ENCODE measurements at regions not wholly inside any gene's neighbourhood (a gene's known extent, or its start where the extent isn't known, plus 50 kb on each side); places are given as distances from the start of the nearest gene placed in this dataset.

- no peaks in the 10 kb centered on the region for H3K9me3 ChIP-seq (ENCODE audit: insufficient read depth, low read length, severe bottlenecking)
- H4K20me1 ChIP-seq (ENCODE audit: insufficient read depth, low read length): no peaks in the 10 kb centered on the region
- no peak overlapping the region for H3K27ac ChIP-seq (ENCODE audit: low read length)
- H3K4me3 ChIP-seq (ENCODE audit: low read depth in 1 of 2, low read length in 2 of 2): no peak overlapping the region
- no peaks in the 10 kb centered on the region for H3K79me2 ChIP-seq (ENCODE audit: insufficient read depth, low read length)
- DNase-seq (no peak), ATAC-seq (ENCODE audit: insufficient read depth, low read depth) (no peak)
- H3K36me3 ChIP-seq (ENCODE audit: insufficient read depth, low read length): no peaks in the 10 kb centered on the region
- H2AFZ ChIP-seq (ENCODE audit: low read depth, low read length): no peak overlapping the region
- H3K9ac ChIP-seq (ENCODE audit: low read depth, low read length): no peak overlapping the region
- TF ChIP-seq EZH2 (IDR thresholded peaks at IDR 0.05; ENCODE audit: borderline replicate concordance, low read depth, low read length, severe bottlenecking) (no peak), CTCF (IDR thresholded peaks at IDR 0.05; ENCODE audit: borderline replicate concordance, extremely low read depth, low read length, poor library complexity, severe bottlenecking) (no peak)
- H3K4me1 ChIP-seq (ENCODE audit: insufficient read depth, low read length): no peaks in the 10 kb centered on the region
- H3K4me2 ChIP-seq (ENCODE audit: insufficient read depth, low read length): no peak overlapping the region
- H3K27me3 ChIP-seq (ENCODE audit: insufficient read depth, low read length, poor library complexity): no peaks in the 10 kb centered on the region
Observed at GRCh38 chr3:102098130-102098885, 249.0 kb downstream of the NFKBIZ start.

GRCh38 chr3:102099913-102100312 is 250.6 kb downstream of the NFKBIZ start:
- H3K4me1 ChIP-seq (ENCODE audit: insufficient read depth, low read length): no peaks in the 10 kb centered on the region
- no peaks in the 10 kb centered on the region for H4K20me1 ChIP-seq (ENCODE audit: insufficient read depth, low read length)
- ATAC-seq (ENCODE audit: insufficient read depth, low read depth) (no peak), DNase-seq (no peak)
- no peaks in the 10 kb centered on the region for H3K36me3 ChIP-seq (ENCODE audit: insufficient read depth, low read length)
- H2AFZ ChIP-seq (ENCODE audit: low read depth, low read length): no peak overlapping the region
- H3K79me2 ChIP-seq (ENCODE audit: insufficient read depth, low read length): no peaks in the 10 kb centered on the region
- H3K27me3 ChIP-seq (ENCODE audit: insufficient read depth, low read length, poor library complexity): no peaks in the 10 kb centered on the region
- TF ChIP-seq EZH2 (IDR thresholded peaks at IDR 0.05; ENCODE audit: borderline replicate concordance, low read depth, low read length, severe bottlenecking): no peak
- TF ChIP-seq CTCF (IDR thresholded peaks at IDR 0.05; ENCODE audit: borderline replicate concordance, extremely low read depth, low read length, poor library complexity, severe bottlenecking): no peak
- no peak overlapping the region for H3K9ac ChIP-seq (ENCODE audit: low read depth, low read length)
- no peaks in the 10 kb centered on the region for H3K9me3 ChIP-seq (ENCODE audit: insufficient read depth, low read length, severe bottlenecking)
- H3K4me2 ChIP-seq (ENCODE audit: insufficient read depth, low read length): no peak overlapping the region
- H3K4me3 ChIP-seq (ENCODE audit: low read depth in 1 of 2, low read length in 2 of 2): no peak overlapping the region
- no peak overlapping the region for H3K27ac ChIP-seq (ENCODE audit: low read length)

GRCh38 chr3:102102394-102102793 is 253.1 kb downstream of the NFKBIZ start:
- Histone ChIP-seq H3K27me3 (ENCODE audit: insufficient read depth, low read length, poor library complexity) (no peaks in the 10 kb centered on the region), H3K36me3 (ENCODE audit: insufficient read depth, low read length) (no peaks in the 10 kb centered on the region), H4K20me1 (ENCODE audit: insufficient read depth, low read length) (no peaks in the 10 kb centered on the region), H3K4me1 (ENCODE audit: insufficient read depth, low read length) (no peaks in the 10 kb centered on the region), H3K9me3 (ENCODE audit: insufficient read depth, low read length, severe bottlenecking) (no peaks in the 10 kb centered on the region), H3K9ac (ENCODE audit: low read depth, low read length) (no peak overlapping the region), H2AFZ (ENCODE audit: low read depth, low read length) (no peak overlapping the region), H3K27ac (ENCODE audit: low read length) (no peak overlapping the region), H3K4me3 (ENCODE audit: low read depth in 1 of 2, low read length in 2 of 2) (no peak overlapping the region), H3K79me2 (ENCODE audit: insufficient read depth, low read length) (no peaks in the 10 kb centered on the region), H3K4me2 (ENCODE audit: insufficient read depth, low read length) (no peak overlapping the region)
- TF ChIP-seq EZH2 (IDR thresholded peaks at IDR 0.05; ENCODE audit: borderline replicate concordance, low read depth, low read length, severe bottlenecking) (no peak), CTCF (IDR thresholded peaks at IDR 0.05; ENCODE audit: borderline replicate concordance, extremely low read depth, low read length, poor library complexity, severe bottlenecking) (no peak)
- ATAC-seq (ENCODE audit: insufficient read depth, low read depth) (no peak), DNase-seq (no peak)

All from DND-41 (cell line).